ENCODE measurements at regions not wholly inside any gene's neighbourhood (a gene's known extent, or its start where the extent isn't known, plus 50 kb on each side); places are given as distances from the start of the nearest gene placed in this dataset.

GRCh38 chr2:129467941-129468340 lies 511.5 kb upstream of the RAB6C start:
- WGBS (ENCODE audit: low lambda C conversion rate), result 11% methylated on average over 3 of the region's 3 CpGs
- intact Hi-C loops (cut with micrococcal nuclease; ENCODE audit: unreplicated experiment), result no loop called here
- ChIA-PET CTCF (ENCODE audit: low intra/inter-chr PET ratio, low total read pairs) (no interaction called here), POLR2A (no interaction called here)
- no peak for TF ChIP-seq SNAI1 (CRISPR knock-in tag; IDR thresholded peaks at IDR 0.05; ENCODE audit: borderline replicate concordance)
- no peak for TF ChIP-seq NCOA5 (CRISPR knock-in tag; IDR thresholded peaks at IDR 0.05)
- no peak for TF ChIP-seq ZNF354B (CRISPR knock-in tag; IDR thresholded peaks at IDR 0.05)
- no peak for TF ChIP-seq YEATS4 (CRISPR knock-in tag; IDR thresholded peaks at IDR 0.05; ENCODE audit: borderline replicate concordance)
- TF ChIP-seq ATF7-NPFF (CRISPR knock-in tag; IDR thresholded peaks at IDR 0.05; ENCODE audit: low read depth), result no peak
- TF ChIP-seq ARNTL (CRISPR knock-in tag; IDR thresholded peaks at IDR 0.05), result no peak
- TF ChIP-seq ZGPAT (CRISPR knock-in tag; IDR thresholded peaks at IDR 0.05), result no peak
- TF ChIP-seq ZBTB34 (CRISPR knock-in tag; IDR thresholded peaks at IDR 0.05), result no peak
- no peak for TF ChIP-seq FOXK2 (IDR thresholded peaks at IDR 0.05)
- no peak for TF ChIP-seq PCBP1 (IDR thresholded peaks at IDR 0.05; ENCODE audit: borderline replicate concordance, low read depth, low read length)
- TF ChIP-seq RFXANK (CRISPR knock-in tag; IDR thresholded peaks at IDR 0.05), result no peak
- no peak for TF ChIP-seq PCBP2 (optimal IDR thresholded peaks at IDR 0.05; ENCODE audit: low read depth, low read length, poor library complexity, severe bottlenecking)
- TF ChIP-seq SNAPC2 (CRISPR knock-in tag; IDR thresholded peaks at IDR 0.05), result no peak
- no peak for TF ChIP-seq CCDC6 (CRISPR knock-in tag; IDR thresholded peaks at IDR 0.05)
- TF ChIP-seq GATAD1 (CRISPR knock-in tag; IDR thresholded peaks at IDR 0.05), result no peak
- TF ChIP-seq FOXJ3 (CRISPR knock-in tag; IDR thresholded peaks at IDR 0.05; ENCODE audit: borderline replicate concordance), result no peak
- TF ChIP-seq TIGD3 (CRISPR knock-in tag; IDR thresholded peaks at IDR 0.05; ENCODE audit: borderline replicate concordance), result no peak
- no peak for TF ChIP-seq GABPB1 (CRISPR knock-in tag; IDR thresholded peaks at IDR 0.05)
- no peak for ATAC-seq
- Histone ChIP-seq H3K4me3 (replicated peaks in 1 of 3; ENCODE audit: insufficient read depth in 1 of 3, low read depth in 2 of 3, low read length in 3 of 3) (no peak overlapping the region), H2AFZ (ENCODE audit: low read length) (no peak overlapping the region), H3K27me3 (ENCODE audit: control insufficient read depth in 1 of 2, insufficient read depth in 2 of 2, low read length in 2 of 2) (peaks cover 0 to 3% of the 10 kb centered on the region in 2 experiments; a peak in 1 of 5 replicates), H3K4me1 (ENCODE audit: insufficient read depth, low read length) (no peaks in the 10 kb centered on the region), H3K4me2 (ENCODE audit: low read depth, low read length) (no peak overlapping the region), H4K20me1 (ENCODE audit: insufficient read depth, low read length) (no peaks in the 10 kb centered on the region), H3K36me3 (replicated peaks in 1 of 2; ENCODE audit: control insufficient read depth in 1 of 2, insufficient read depth in 2 of 2, low read length in 2 of 2) (no peaks in the 10 kb centered on the region), H3K9ac (ENCODE audit: insufficient read depth, low read depth, low read length) (no peak overlapping the region), H3K79me2 (ENCODE audit: insufficient read depth, low read length) (no peaks in the 10 kb centered on the region), H3K27ac (ENCODE audit: extremely low read length, insufficient read depth, low read length) (no peak overlapping the region), H3K9me3 (ENCODE audit: low read length) (no peaks in the 10 kb centered on the region)
- FAIRE-seq, result no peak
- no TSS peak for BruUV-seq (replicated peaks)
- DNase-seq (ENCODE audit: low spot score), result no peak
- in situ Hi-C loops (cut with HindIII; ENCODE audit: extremely low pct_ligation_motif_present, low pct_unique_long_range_greater_than_20kb), result no loop called here
